HUDEP-2 (cell line): ENCODE measurements at regions not wholly inside any gene's neighbourhood (a gene's known extent, or its start where the extent isn't known, plus 50 kb on each side); places are given as distances from the start of the nearest gene placed in this dataset.
"Not testable (repeated sequence)": the region's sequence is repeated elsewhere in the genome, so short reads cannot be mapped to it uniquely, and the experiment has no call there.

ENCODE experiments used
- DNase-seq, 76 experiments: peaks; one replicate each; lab custom pipeline; 2025; ENCODE audit not compliant: unreplicated experiment in 76 of 76; lab: John Stamatoyannopoulos, UW

GRCh38 chr4:115970859-115971258, 857.4 kb upstream of the NDST4 start:
- no peak for DNase-seq

GRCh38 chr4:115969756-115970155, 856.3 kb upstream of the NDST4 start:
- DNase-seq = no peak

- DNase-seq = no peak
Observed at GRCh38 chr4:115965588-115965987, 852.2 kb upstream of the NDST4 start.

GRCh38 chr4:115956054-115956796, 842.8 kb upstream of the NDST4 start:
- not testable (repeated sequence) for DNase-seq

- no peak for DNase-seq
Observed at GRCh38 chr4:115950806-115951205, 837.4 kb upstream of the NDST4 start.

- not testable (repeated sequence) for DNase-seq
Observed at GRCh38 chr4:115949974-115950743, 836.7 kb upstream of the NDST4 start.

- no peak for DNase-seq
Observed at GRCh38 chr4:115945026-115945425, 831.6 kb upstream of the NDST4 start.

GRCh38 chr4:115944146-115944905, 830.9 kb upstream of the NDST4 start:
- DNase-seq = no peak

- DNase-seq = no peak
Observed at GRCh38 chr4:115938764-115939443, 825.5 kb upstream of the NDST4 start.

GRCh38 chr4:115929373-115929772, 816.0 kb upstream of the NDST4 start:
- DNase-seq = no peak

- no peak for DNase-seq
Observed at GRCh38 chr4:115927382-115927781, 814.0 kb upstream of the NDST4 start.

- no peak for DNase-seq
Observed at GRCh38 chr4:115923152-115923551, 809.7 kb upstream of the NDST4 start.

GRCh38 chr4:115920637-115921036, 807.2 kb upstream of the NDST4 start:
- no peak for DNase-seq

- no peak for DNase-seq
Observed at GRCh38 chr4:115918149-115918548, 804.7 kb upstream of the NDST4 start.

- DNase-seq = no peak
Observed at GRCh38 chr4:115906428-115906827, 793.0 kb upstream of the NDST4 start.

GRCh38 chr4:115883847-115884246, 770.4 kb upstream of the NDST4 start:
- no peak for DNase-seq

- DNase-seq = no peak
Observed at GRCh38 chr4:115883231-115883630, 769.8 kb upstream of the NDST4 start.

GRCh38 chr4:115873048-115873447, 759.6 kb upstream of the NDST4 start:
- DNase-seq = no peak

GRCh38 chr4:115871596-115871995, 758.2 kb upstream of the NDST4 start:
- no peak for DNase-seq

- DNase-seq = no peak
Observed at GRCh38 chr4:115866364-115866896, 753.0 kb upstream of the NDST4 start.

GRCh38 chr4:115865736-115866135, 752.3 kb upstream of the NDST4 start:
- no peak for DNase-seq
